RPMI8226 (cell line): ENCODE measurements at regions not wholly inside any gene's neighbourhood (a gene's known extent, or its start where the extent isn't known, plus 50 kb on each side); places are given as distances from the start of the nearest gene placed in this dataset.

ENCODE experiments used
- DNase-seq: peaks from one replicate; pipeline ENCODE4 v3.0.0-alpha.2; 2015

- no peak for DNase-seq
These were observed 587.4 kb upstream of the MDFIC2 start for GRCh38 chr3:70899816-70900215.

DNA sequence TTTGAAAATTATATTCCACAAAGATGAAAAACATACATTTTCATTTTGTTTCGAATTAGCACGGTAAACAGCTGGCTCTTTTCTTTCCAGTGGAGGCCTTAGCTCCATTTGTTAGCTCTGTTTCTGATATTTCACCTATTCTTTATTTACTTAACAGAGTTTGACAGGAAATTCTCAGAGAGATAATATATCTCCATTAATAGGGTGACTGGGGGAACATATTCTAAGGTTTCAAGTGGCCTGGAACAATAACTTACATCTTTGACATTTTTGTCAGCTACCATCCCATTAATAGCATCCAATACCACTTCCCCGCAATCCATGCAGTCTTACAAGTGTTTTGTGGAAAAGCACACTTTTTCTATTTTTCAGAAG is 577.6 kb upstream of the MDFIC2 start:
- no peak for DNase-seq

GRCh38 chr3:70889162-70890019 is 577.0 kb upstream of the MDFIC2 start:
- DNase-seq = no peak

DNA sequence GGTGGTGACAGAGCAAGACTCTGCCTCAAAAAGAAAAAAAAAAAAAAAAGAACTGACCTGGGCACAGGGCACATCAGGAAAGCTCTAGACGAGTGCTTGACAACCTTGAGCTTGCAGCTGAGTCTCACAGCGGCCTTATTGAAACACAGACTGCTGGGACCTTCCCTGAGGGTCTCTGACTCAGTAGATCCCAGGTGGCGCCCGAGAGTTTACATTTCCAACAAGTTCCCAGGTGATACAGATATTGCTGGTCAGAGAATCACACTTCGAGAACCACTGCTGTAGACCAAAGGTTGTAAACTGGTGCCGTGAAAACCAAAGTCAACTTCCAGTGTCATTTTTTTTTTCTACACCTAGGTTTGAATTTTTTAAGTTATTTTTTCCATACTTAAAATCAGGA is 573.2 kb upstream of the MDFIC2 start:
- DNase-seq = no peak

DNA sequence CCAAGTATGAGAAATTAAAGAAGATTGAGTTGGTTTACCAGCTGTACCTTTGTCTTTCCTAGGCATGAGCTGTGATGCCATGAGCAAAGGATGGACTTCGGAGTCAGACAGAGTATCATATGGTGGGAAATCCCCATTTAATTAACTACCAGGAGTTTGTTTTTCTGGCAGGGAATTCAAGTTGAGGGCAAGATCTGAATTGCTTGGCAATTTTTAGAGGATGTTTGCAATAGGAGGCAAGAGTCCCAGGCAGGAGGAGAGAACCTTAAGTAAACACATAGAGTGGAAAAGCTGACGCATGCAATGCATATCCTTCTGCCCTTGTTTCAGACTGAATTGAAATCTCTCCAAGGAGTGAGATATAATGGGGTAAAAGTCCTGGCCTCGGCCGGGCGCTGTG is 569.7 kb upstream of the MDFIC2 start:
- no peak for DNase-seq

- DNase-seq = no peak
These were observed 568.0 kb upstream of the MDFIC2 start for GRCh38 chr3:70880421-70880820.

DNA sequence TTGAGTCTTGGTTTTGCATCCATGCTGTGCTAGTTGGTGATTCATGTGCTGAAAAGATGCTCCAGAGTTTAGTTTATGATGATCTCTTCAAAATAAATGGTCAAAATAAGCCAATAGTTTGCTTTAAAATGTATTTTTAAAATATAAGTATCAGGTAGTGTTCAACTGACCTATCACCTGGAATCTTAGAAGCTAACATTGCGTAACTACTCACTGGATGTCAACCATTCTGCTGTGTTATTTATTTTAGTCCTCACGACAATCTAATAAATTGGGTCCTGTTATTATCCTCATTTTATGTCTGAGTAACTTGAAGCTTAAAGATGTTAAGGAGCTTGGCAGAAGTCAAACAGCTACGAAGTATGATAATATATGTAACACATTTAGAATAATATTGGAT is 563.7 kb upstream of the MDFIC2 start:
- no peak for DNase-seq

- DNase-seq = no peak
These were observed 561.8 kb upstream of the MDFIC2 start for GRCh38 chr3:70874196-70874595.

GRCh38 chr3:70873686-70874085 is 561.2 kb upstream of the MDFIC2 start:
- no peak for DNase-seq

- no peak for DNase-seq
These were observed 559.6 kb upstream of the MDFIC2 start for GRCh38 chr3:70871909-70872656.

DNA sequence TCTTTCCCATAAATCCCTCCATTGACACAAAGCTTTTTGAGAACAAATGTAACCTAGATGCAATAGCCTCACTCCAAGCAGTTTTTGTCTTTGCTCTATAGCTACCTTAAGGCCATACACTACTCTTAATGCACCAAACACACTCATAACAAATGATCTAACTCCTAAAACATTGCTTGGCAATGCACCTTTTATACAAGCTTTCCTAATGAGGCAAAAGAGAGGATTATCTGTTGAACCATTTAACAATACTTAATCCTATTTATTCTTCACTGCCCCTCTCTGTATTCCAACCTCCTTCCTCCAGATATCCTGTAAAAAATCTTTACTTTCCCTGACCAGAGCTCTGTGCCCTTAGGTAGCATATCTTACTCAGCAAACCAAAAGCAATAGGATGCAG is 558.1 kb upstream of the MDFIC2 start:
- no peak for DNase-seq

- no peak for DNase-seq
These were observed 556.1 kb upstream of the MDFIC2 start for GRCh38 chr3:70868561-70868960.

DNA sequence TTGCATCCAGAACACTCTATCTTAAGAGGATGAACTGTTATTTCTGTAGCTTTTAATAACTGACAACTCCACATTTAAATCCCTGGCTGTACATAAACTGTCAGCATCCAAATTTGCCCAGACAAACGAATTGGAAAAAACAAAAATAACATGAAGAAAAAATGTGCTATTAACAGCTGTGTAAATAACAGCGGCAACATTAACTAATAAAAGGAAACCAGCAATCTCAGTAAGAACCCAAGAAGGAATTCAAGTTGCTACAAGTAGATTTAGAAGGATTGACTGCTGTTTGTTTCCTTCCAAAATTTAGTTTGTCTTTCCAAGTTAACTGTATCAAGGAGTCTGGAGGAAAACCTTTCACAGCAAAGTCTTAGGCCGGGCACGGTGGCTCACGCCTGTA is 550.6 kb upstream of the MDFIC2 start:
- DNase-seq = no peak

- no peak for DNase-seq
These were observed 549.4 kb upstream of the MDFIC2 start for GRCh38 chr3:70861855-70862254.

DNA sequence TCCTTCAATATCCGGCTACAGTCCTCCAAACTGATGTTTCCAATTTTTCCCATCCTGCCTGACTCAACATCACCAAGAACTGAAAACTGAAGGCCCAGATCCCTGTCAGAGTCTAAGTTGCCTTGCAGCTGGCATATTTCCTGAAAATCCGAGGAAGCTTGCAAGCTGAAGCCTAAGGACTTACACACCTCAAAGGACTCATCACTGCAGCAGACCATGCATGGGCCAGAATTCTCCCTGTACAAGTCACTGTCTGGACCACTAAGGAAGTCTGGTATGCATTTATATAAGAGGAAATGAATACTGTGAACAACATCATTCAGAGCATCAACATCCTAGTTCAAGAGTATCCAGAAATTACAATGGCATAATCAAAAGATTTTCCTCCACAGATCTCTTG is 548.8 kb upstream of the MDFIC2 start:
- no peak for DNase-seq

GRCh38 chr3:70857916-70858315 is 545.5 kb upstream of the MDFIC2 start:
- DNase-seq = no peak

GRCh38 chr3:70856414-70857162 is 544.1 kb upstream of the MDFIC2 start:
- DNase-seq = no peak

GRCh38 chr3:70855149-70855548 is 542.7 kb upstream of the MDFIC2 start:
- no peak for DNase-seq

DNA sequence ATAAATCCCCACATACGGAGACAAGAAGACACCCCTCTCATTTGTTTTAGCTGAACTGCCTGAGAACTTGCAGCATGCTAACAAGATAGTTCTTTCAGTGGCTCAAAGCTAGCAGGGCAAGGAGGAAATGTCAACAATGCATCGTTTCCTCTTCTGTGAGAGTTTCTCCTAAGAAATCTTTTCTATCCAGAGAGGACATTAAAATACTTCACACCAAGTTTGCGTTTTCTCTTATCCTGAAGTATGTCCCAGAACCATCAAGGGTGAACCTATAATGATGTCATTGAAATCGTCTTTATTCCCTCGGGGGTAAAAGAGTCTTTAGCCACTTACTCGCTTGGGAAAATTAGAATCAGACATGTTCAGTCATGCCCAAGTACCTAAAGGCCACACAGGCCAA is 541.7 kb upstream of the MDFIC2 start:
- DNase-seq = no peak

DNA sequence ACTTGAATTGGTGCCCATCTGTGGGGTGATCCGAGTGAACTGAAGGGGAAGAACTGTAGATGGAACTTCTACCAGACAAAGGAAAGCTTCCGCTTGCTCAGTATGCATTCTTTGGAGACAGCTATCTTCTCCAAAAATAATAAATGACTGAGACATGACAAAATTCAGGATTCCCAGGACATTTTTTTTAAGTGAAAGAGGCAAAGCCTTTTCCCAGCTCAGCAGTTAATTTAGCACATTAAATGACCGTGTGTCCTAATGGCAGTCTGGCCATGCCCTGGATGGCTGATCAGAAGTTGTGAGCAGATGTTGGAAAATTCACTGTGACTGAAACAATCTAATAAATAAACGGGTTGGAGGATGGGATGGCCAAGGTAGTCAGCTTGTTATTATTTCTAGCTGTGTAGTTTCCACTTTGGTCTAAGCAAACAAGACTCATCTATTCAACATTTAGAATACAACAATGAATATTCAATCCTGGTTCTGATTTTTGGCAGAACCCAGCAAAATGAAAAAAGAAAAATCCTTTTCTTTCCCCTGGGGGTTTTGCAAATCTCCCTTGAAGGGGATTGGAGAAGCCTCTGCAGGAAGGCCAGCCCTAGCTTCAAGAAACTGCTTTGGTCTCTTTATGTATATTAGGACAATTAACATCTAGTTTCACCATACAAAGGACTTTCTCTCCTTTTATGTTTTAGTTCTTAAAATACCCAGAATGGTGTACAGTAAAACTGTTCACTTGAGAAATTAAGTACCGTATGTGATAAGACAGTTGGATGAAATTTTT is 540.9 kb upstream of the MDFIC2 start:
- DNase-seq = no peak

DNA sequence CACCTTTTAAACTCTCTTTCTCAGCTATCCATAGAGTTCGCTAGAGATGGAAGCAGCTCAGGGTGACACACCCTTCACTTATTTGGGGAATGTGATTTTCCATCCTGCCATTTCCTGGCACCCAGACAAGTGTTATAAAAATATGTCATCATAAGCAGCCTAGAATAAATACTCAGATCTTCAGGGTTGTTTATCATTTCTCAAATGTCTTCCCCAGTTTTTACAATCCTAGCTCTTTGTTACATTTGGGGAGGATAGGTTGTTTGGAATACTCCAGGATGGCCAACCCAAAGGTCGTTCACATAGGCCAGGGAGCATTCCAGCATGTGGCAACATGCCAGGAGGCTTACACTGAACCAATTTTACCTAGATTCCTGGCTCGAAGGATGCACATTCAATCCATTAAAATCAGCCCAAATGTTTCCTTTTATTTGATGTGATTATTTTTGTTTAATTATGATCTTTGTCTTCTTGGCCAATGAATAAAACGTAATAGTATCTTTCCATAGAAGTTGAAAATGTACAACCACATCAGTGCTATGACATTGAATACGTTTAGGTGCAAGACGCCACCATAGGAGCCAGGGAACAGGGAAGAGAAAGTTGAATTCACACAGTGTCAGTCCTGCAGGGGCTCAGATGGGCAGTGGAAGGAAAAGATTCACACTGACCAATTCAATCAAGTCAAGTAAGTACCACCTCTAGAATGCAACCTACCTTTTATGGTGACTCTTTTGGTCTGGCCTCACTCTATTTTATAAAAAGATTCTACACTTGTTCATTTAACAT is 537.7 kb upstream of the MDFIC2 start:
- no peak for DNase-seq
